ENCODE measurements at regions not wholly inside any gene's neighbourhood (a gene's known extent, or its start where the extent isn't known, plus 50 kb on each side); places are given as distances from the start of the nearest gene placed in this dataset.

GRCh38 chr1:13898406-13898805 lies 198.4 kb downstream of the PRDM2 start:
- Mint-ChIP-seq H3K36me3 (ENCODE audit: unreplicated experiment) (peaks cover 1% of the 10 kb centered on the region), H3K27ac (ENCODE audit: unreplicated experiment) (no peak overlapping the region), H3K9me3 (ENCODE audit: unreplicated experiment) (peaks cover 2% of the 10 kb centered on the region), H3K4me3 (ENCODE audit: unreplicated experiment) (no peak overlapping the region), H3K4me1 (ENCODE audit: low read depth, unreplicated experiment) (peaks cover 4% of the 10 kb centered on the region), H3K27me3 (ENCODE audit: unreplicated experiment) (no peaks in the 10 kb centered on the region)
- DNase-seq: no peak
- no peak for TF ChIP-seq CTCF (IDR thresholded peaks at IDR 0.05; ENCODE audit: partially characterized antibody, unreplicated experiment)

- DNase-seq: no peak
- H3K4me3 Mint-ChIP-seq (ENCODE audit: unreplicated experiment): no peak overlapping the region
- H3K36me3 Mint-ChIP-seq (ENCODE audit: unreplicated experiment): peaks cover 6% of the 10 kb centered on the region
- H3K27me3 Mint-ChIP-seq (ENCODE audit: unreplicated experiment): peaks cover 3% of the 10 kb centered on the region
- no peak for TF ChIP-seq CTCF (IDR thresholded peaks at IDR 0.05; ENCODE audit: partially characterized antibody, unreplicated experiment)
- peaks cover 4% of the 10 kb centered on the region for H3K9me3 Mint-ChIP-seq (ENCODE audit: unreplicated experiment)
- peaks cover 2% of the 10 kb centered on the region for H3K4me1 Mint-ChIP-seq (ENCODE audit: low read depth, unreplicated experiment)
- no peak overlapping the region for H3K27ac Mint-ChIP-seq (ENCODE audit: unreplicated experiment)
Observed at GRCh38 chr1:13899856-13900255, 199.9 kb downstream of the PRDM2 start.

- Mint-ChIP-seq H3K36me3 (ENCODE audit: unreplicated experiment) (peaks cover 6% of the 10 kb centered on the region), H3K27me3 (ENCODE audit: unreplicated experiment) (peaks cover 3% of the 10 kb centered on the region)
Observed at GRCh38 chr1:13900583-13900982, 200.6 kb downstream of the PRDM2 start.

GRCh38 chr1:13901039-13901438 lies 201.1 kb downstream of the PRDM2 start:
- Mint-ChIP-seq H3K27ac (ENCODE audit: unreplicated experiment) (no peak overlapping the region), H3K4me3 (ENCODE audit: unreplicated experiment) (no peak overlapping the region), H3K36me3 (ENCODE audit: unreplicated experiment) (peaks cover 6% of the 10 kb centered on the region), H3K4me1 (ENCODE audit: low read depth, unreplicated experiment) (no peaks in the 10 kb centered on the region), H3K9me3 (ENCODE audit: unreplicated experiment) (peaks cover 4% of the 10 kb centered on the region), H3K27me3 (ENCODE audit: unreplicated experiment) (peaks cover 3% of the 10 kb centered on the region)
- TF ChIP-seq CTCF (IDR thresholded peaks at IDR 0.05; ENCODE audit: partially characterized antibody, unreplicated experiment): no peak
- DNase-seq: no peak

More at GRCh38 chr1:13900583-13900982, 200.6 kb downstream of the PRDM2 start:
- Mint-ChIP-seq H3K4me3 (ENCODE audit: unreplicated experiment) (no peak overlapping the region), H3K4me1 (ENCODE audit: low read depth, unreplicated experiment) (no peaks in the 10 kb centered on the region), H3K9me3 (ENCODE audit: unreplicated experiment) (peaks cover 4% of the 10 kb centered on the region), H3K27ac (ENCODE audit: unreplicated experiment) (no peak overlapping the region)
- DNase-seq: no peak
- TF ChIP-seq CTCF (IDR thresholded peaks at IDR 0.05; ENCODE audit: partially characterized antibody, unreplicated experiment): no peak

GRCh38 chr1:13901597-13901996 lies 201.6 kb downstream of the PRDM2 start:
- peaks cover 3% of the 10 kb centered on the region for H3K27me3 Mint-ChIP-seq (ENCODE audit: unreplicated experiment)
- peaks cover 4% of the 10 kb centered on the region for H3K9me3 Mint-ChIP-seq (ENCODE audit: unreplicated experiment)
- H3K4me3 Mint-ChIP-seq (ENCODE audit: unreplicated experiment): no peak overlapping the region
- no peak for TF ChIP-seq CTCF (IDR thresholded peaks at IDR 0.05; ENCODE audit: partially characterized antibody, unreplicated experiment)
- no peak overlapping the region for H3K27ac Mint-ChIP-seq (ENCODE audit: unreplicated experiment)
- no peaks in the 10 kb centered on the region for H3K4me1 Mint-ChIP-seq (ENCODE audit: low read depth, unreplicated experiment)
- peaks cover 6% of the 10 kb centered on the region for H3K36me3 Mint-ChIP-seq (ENCODE audit: unreplicated experiment)
- DNase-seq: no peak

Data from glutamatergic neuron (in vitro differentiated cells).